Left hindlimb (tissue), 1 donor: ENCODE measurements at regions not wholly inside any gene's neighbourhood (a gene's known extent, or its start where the extent isn't known, plus 50 kb on each side); places are given as distances from the start of the nearest gene placed in this dataset.

Source experiments
- DNase-seq: peaks from one replicate; pipeline ENCODE4 v3.0.0-alpha.2; 2018

DNA sequence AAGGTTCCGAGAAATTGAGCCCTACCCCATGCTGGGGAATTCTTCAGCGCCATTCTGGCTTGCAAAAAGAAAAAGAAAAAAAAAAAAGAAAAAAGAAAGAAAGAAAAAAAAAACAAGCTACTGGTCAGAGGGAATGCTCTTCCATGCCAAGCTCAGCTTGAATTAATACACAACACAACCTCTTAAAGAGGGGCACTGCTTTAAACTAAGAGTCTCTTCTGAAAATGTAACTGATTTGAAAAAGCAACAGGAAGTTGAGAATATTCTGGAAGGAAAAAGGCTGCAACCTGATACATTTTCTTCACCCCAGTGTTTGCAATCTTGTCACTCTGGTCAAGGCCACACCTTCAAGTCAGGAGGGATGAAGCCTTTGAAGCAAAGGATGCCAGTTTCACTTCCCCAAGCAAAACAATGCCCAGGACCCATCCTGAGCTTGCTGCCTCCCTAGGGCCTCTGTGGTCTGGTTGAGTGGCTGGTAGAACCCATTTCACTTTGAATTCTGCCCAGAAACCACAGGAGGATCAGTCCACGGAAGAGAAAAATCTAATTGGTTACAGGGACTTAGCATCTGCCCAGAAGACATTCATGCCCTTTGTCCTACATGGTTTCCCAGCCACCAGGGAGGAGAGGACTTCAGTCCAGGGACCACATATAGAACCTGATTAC lies 389.7 kb downstream of the SOX9 start:
- DNase-seq, result no peak

GRCh38 chr17:72511242-72511641 lies 390.4 kb downstream of the SOX9 start:
- no peak for DNase-seq

GRCh38 chr17:72511874-72512273 lies 391.1 kb downstream of the SOX9 start:
- DNase-seq, result no peak

DNA sequence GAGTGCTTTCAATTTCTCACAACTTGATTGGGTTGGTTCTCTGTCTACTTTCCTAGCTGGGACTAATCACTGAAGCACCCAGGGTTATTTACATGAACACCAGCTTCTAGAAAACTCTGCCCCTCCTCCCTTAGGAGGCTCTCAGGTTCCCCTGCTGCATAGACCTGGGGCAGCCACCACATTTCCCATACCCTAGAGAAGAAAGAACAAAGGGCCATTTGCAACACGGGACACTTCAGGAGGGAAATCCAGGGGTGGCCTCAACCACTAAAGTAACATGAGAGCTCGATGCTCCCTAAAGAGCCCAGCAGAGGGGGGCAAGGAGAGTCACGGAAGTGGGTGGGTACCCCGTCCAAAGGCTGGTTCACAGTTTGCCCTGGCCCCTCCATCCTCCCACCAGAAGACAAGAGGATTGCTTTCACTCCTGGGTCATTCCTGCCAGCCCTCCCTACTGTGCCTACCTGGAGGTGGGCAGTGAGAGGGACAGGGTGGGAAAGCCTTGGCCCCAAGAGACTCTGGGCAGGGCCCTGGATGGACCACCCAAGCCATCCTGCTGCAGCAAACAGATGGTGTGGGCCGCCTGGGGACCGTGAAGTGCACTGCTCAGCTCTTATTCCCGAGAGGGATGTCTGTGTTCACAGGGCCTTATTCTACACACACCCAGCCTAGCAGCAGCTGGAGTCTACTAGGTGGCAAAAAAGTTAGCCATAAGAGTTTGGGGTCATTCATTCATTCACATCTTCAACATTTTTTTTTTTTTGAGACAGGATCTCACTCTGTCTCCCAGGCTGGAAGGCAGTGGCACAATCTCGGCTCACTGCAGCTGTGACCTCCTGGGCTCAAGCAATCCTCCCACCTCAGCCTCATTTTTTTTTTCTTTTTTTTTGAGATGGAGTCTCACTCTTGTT lies 392.1 kb downstream of the SOX9 start:
- no peak for DNase-seq

- no peak for DNase-seq
These were observed 393.6 kb downstream of the SOX9 start for GRCh38 chr17:72514321-72514861.

DNA sequence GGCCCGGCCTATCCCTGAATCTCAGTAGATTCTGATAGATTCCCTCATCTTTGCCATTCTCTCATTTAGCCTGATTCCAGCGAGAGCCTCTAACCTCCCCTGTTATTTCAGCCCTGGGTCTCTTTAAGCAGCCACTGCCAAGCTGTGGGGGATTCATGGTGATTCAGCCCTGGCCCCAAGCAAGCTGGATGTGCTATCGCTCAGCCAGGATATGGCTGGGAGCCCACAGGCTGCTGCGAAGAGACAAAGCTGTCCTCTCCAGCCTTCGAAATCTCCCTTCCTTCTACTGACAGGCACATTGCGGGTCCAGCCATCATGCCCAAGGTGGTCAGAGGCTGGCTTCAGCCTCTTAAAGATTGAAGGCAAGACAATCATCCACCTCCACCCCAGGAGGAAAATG lies 394.1 kb downstream of the SOX9 start:
- no peak for DNase-seq

GRCh38 chr17:72515291-72516065 lies 394.7 kb downstream of the SOX9 start:
- no peak for DNase-seq

DNA sequence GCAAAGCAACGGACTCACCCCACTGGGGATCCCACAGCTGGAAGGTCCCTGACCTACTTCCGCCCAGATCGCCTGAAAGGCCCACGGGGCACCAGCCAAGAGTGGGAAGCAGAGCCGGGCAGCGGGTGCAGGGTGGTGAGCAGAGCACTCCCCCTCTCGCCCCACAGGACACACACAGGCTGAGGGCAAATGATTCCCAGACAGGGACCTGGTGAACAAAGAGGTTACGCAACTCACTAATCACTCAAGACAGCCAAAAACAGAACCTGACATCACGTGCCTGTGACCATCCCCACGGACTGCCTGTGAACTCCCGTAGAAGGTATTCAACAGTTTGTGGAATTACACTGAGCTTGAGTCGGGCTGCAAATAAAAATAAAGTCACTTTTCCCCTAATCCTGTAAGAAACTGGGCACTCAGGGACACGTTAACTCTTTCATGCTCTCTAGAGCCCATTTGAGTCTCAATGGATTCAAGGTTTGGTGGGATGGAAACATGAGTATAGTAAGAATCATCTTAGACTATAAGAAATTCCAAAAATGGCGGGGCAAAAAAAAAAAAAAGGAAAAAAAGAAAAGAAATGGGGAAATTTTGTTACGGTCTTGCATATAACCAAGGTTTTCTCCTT lies 396.1 kb downstream of the SOX9 start:
- no peak for DNase-seq

DNA sequence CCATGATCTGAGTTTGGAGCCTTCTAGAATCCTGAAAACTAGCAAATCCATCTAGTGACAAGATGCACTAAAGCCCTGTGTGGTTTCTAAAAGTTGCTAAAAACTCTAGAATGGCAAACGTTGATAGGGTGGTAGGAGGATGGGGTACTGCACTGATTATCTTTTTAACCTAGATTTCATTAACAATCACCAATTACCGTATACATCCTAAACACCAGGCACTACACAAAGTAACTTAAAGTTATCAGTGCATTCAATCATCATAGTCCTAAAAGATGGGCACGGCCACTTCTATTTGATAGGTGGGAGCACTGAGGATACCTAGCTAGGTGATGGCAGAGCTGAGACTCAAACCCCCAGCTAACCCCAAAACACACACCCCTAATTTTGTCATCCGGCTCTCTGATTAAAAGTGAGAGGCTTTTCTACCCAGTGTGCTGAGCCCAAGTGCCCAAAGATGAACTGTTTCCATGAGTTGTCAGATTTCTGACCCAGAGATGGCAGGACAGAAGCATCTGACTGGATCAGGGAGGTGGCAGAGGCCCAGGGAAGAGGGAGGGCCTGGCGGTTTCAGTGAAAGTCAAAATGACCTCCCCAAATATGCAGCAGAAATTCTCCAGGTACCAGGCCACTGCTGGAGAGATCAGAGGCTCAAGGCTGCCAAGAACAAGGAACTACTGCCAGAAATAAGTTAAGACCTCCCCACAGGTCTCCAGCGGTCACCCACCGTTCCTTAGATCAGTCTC lies 396.8 kb downstream of the SOX9 start:
- DNase-seq, result no peak

GRCh38 chr17:72518159-72518732 lies 397.4 kb downstream of the SOX9 start:
- DNase-seq, result no peak

- DNase-seq, result no peak
These were observed 398.2 kb downstream of the SOX9 start for GRCh38 chr17:72518753-72519597.

- DNase-seq, result no peak
These were observed 398.7 kb downstream of the SOX9 start for GRCh38 chr17:72519598-72519936.

GRCh38 chr17:72520665-72521303 lies 400.0 kb downstream of the SOX9 start:
- DNase-seq, result no peak

GRCh38 chr17:72523491-72523890 lies 402.7 kb downstream of the SOX9 start:
- DNase-seq, result no peak

DNA sequence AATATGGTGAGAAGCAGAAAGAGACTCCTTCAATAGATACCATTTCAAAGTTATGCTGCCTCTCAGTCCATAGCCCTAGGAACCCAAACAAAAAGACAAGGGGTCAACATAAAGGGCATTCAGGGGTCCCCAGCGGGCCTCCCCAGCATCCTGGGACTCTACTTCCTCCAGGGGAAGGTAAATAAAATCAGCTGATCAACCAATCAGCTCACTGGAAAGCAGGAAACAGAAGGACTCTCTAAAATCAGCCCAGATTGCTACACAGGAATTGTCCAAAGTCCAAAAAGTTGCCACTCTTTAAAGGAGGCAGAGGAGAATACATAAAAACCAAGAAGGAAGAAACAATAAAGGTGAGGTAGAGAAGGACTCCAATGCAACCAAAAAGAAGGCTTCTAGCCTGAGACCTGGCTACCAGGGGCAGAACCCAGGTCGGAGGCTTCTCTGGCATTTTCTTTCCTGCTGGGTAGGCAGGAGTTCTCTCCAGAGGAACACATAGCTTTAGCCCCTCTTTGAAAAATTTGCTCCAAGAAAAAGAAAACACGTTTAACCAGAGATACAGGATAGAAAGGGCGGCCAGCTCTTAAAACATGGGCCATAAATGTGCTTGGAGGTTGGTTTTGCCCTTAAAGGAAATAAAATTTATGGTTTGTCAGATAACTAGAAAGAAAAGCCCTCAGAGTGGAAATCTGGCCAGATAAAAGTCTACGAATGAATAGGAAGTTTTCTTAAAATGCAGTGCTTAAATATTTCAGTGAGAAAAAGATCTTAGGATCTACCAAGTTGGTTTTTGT lies 404.6 kb downstream of the SOX9 start:
- no peak for DNase-seq

- DNase-seq, result no peak
These were observed 405.9 kb downstream of the SOX9 start for GRCh38 chr17:72526769-72527168.

DNA sequence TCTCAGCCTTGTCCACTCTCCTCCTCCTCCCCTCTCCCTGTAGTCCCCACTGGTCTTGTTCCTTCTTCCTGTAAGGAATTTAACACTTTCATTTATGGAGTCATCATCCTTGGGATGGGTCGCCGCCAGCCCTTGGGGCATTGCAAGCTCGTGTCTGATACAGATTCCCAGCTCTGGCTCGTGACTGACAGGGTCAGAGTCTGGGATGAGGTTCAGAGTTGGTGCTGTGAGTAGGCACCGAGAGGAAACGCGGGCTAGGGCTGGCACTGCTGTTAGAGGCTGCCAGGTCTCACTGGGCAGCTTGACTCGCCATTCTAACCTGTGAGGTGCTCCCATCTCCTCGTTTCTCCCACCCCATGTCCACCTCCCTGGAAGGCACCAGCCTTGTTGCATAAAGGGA lies 407.0 kb downstream of the SOX9 start:
- no peak for DNase-seq

DNA sequence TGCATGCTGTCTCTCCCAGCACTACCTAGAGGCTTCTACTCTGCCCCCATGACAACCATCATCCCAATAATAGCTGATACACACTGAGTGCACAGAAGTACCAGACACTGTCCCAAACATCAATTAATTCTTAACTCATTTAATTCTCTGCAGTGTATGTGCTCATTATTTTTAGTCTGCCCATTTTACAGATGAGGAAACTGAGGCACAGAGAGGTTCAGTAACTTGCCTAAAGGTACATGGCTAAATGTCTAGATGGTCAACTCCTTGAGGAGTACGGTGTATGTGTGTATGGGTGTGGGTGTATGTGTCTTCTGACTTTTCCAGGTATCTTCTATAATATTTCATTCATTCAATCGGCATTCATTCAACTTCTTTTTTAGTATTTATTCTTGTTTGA lies 407.9 kb downstream of the SOX9 start:
- DNase-seq, result no peak

DNA sequence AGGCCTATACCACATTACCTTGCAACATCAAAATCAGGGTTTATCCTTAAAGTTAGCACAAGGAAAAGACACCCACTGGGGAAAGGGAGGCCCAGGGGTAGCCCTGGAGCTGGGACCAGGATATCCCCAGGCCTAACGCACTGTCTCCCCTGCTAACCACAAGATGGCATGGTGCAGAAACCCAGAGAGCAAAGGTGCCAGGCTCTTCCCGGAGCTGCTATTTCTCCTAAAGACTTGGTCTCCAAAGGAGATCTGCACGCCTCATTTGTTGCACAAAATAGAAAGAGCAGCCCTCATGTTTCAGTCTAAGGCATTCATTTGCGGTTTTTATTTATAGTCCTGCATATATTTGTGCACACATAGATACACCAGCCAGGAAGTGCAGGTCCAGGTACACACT lies 408.6 kb downstream of the SOX9 start:
- no peak for DNase-seq
